A673 (cell line): ENCODE measurements at regions not wholly inside any gene's neighbourhood (a gene's known extent, or its start where the extent isn't known, plus 50 kb on each side); places are given as distances from the start of the nearest gene placed in this dataset.

Source experiments
- BruUV-seq: library from RNA; stranded (reverse); fragments of 400-500 nt; replicated peaks from 2 replicates; lab custom pipeline; 2021; lab: Mats Ljungman, UMichigan
- CTCF ChIA-PET: fragments of 300-600 bp; sonication (Branson Sonifier 250); formaldehyde crosslinking; loops from one replicate; lab custom pipeline; 2022; ENCODE audit warnings: antibody characterized with exemption; lab: Charles Lee
- POLR2A ChIA-PET: fragments of 300-600 bp; sonication (Branson Sonifier 250); formaldehyde crosslinking; loops from one replicate; lab custom pipeline; 2022; ENCODE audit warnings: antibody characterized with exemption; ENCODE audit not compliant: low non-redundant PET; lab: Charles Lee
- DNase-seq: peaks from one replicate; pipeline ENCODE4 v3.0.0-alpha.2; 2015; ENCODE audit warnings: low spot score
- H3K27ac ChIP-seq: fragments of 200-600 bp; sonication (generic); 2 replicates; pipeline ENCODE4 v1.5.1; 2016; ENCODE audit warnings: mixed run types, low read depth, mild to moderate bottlenecking, mixed read lengths, antibody characterized with exemption, low read length; ENCODE audit not compliant: poor library complexity, severe bottlenecking
- H3K27me3 ChIP-seq: fragments of 200-600 bp; sonication (generic); replicated peaks from 2 replicates; pipeline ENCODE4 v1.6.1; 2017; ENCODE audit warnings: mixed run types, low read depth, mild to moderate bottlenecking, mixed read lengths, antibody characterized with exemption, low read length; ENCODE audit not compliant: insufficient read depth, poor library complexity
- H3K36me3 ChIP-seq: fragments of 200-600 bp; sonication (generic); 2 replicates; pipeline ENCODE4 v1.6.1; 2016; ENCODE audit warnings: mixed run types, mild to moderate bottlenecking, mixed read lengths, antibody characterized with exemption, low read length; ENCODE audit not compliant: insufficient read depth, poor library complexity, severe bottlenecking
- H3K4me1 ChIP-seq: fragments of 200-600 bp; sonication (generic); 2 replicates; pipeline ENCODE4 v1.6.1; 2017; ENCODE audit warnings: mixed run types, mild to moderate bottlenecking, mixed read lengths, antibody characterized with exemption, low read length; ENCODE audit not compliant: insufficient read depth, poor library complexity, severe bottlenecking
- H3K4me3 ChIP-seq: fragments of 200-600 bp; sonication (generic); 2 replicates; pipeline ENCODE4 v1.5.1; 2016; ENCODE audit warnings: low read depth, mixed run types, mild to moderate bottlenecking, mixed read lengths, low read length; ENCODE audit not compliant: poor library complexity, severe bottlenecking
- H3K9me3 ChIP-seq: fragments of 200-600 bp; sonication (generic); 2 replicates; pipeline ENCODE4 v1.6.1; 2016; ENCODE audit warnings: mixed run types, low read depth, mild to moderate bottlenecking, mixed read lengths, antibody characterized with exemption, low read length; ENCODE audit not compliant: poor library complexity, severe bottlenecking
- EZH2 ChIP-seq: fragments of 200-600 bp; sonication (generic); IDR thresholded peaks from 2 replicates; pipeline ENCODE4 v1.6.1; 2017; ENCODE audit warnings: borderline replicate concordance, low read depth, mild to moderate bottlenecking, mixed read lengths, antibody characterized with exemption, low read length; ENCODE audit not compliant: poor library complexity, severe bottlenecking
- intact Hi-C: fragments of 100-400 bp; cut with micrococcal nuclease; formaldehyde crosslinking; loops from one replicate; pipeline ENCODE4 v1.10.0; 2022; ENCODE audit not compliant: unreplicated experiment
- TF ChIP-seq, protein P1 (sequence below): fragments of 300-800, 200-600 bp; sonication (generic); conservative IDR thresholded peaks from 2 replicates; pipeline ENCODE4 v1.5.1; 2017; ENCODE audit warnings: low read depth, mild to moderate bottlenecking, antibody characterized with exemption, low read length, moderate library complexity, mixed read lengths

- no peak overlapping the region for H3K27ac ChIP-seq
- intact Hi-C loops = no loop called here
- BruUV-seq = no TSS peak
- TF ChIP-seq EZH2 = no peak
- TF ChIP-seq, protein P1, sequence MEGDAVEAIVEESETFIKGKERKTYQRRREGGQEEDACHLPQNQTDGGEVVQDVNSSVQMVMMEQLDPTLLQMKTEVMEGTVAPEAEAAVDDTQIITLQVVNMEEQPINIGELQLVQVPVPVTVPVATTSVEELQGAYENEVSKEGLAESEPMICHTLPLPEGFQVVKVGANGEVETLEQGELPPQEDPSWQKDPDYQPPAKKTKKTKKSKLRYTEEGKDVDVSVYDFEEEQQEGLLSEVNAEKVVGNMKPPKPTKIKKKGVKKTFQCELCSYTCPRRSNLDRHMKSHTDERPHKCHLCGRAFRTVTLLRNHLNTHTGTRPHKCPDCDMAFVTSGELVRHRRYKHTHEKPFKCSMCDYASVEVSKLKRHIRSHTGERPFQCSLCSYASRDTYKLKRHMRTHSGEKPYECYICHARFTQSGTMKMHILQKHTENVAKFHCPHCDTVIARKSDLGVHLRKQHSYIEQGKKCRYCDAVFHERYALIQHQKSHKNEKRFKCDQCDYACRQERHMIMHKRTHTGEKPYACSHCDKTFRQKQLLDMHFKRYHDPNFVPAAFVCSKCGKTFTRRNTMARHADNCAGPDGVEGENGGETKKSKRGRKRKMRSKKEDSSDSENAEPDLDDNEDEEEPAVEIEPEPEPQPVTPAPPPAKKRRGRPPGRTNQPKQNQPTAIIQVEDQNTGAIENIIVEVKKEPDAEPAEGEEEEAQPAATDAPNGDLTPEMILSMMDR = no peak
- no peaks in the 10 kb centered on the region for H3K36me3 ChIP-seq
- DNase-seq = no peak
- H3K4me1 ChIP-seq = no peaks in the 10 kb centered on the region
- POLR2A ChIA-PET = no interaction called here
- H3K27me3 ChIP-seq = no peaks in the 10 kb centered on the region
- no peak overlapping the region for H3K4me3 ChIP-seq
- H3K9me3 ChIP-seq = no peaks in the 10 kb centered on the region
- CTCF ChIA-PET = no interaction called here
Measured at GRCh38 chr2:12183032-12183645, 436.7 kb downstream of the LPIN1 start.

DNA sequence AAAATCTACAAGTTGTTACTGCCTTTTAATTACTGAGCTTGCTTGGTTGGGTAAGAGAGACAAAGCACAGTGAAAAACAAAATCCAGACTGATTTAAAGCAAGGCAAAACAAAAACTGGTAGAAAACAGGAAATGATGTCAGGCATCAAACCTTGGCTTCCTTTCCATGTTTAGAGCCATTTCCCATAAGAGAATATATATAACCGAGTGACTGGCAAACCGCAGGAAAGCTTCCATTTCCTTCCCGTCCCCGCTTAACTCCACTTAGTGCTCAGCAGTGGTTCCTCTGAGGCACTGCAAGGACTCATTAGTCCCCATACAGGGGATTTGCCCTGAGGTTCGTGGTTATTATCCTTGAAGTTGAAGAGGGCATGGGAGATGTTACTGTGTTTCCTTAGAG lies 446.3 kb downstream of the LPIN1 start:
- TF ChIP-seq EZH2 = no peak
- TF ChIP-seq, protein P1 = no peak
- intact Hi-C loops = no loop called here
- Histone ChIP-seq H3K9me3 (no peaks in the 10 kb centered on the region), H3K4me1 (peaks cover 11% of the 10 kb centered on the region), H3K36me3 (no peaks in the 10 kb centered on the region), H3K27ac (peak overlapping the region; percentile 37), H3K27me3 (no peaks in the 10 kb centered on the region), H3K4me3 (no peak overlapping the region)
- DNase-seq = peak; percentile 79
- BruUV-seq = no TSS peak
- ChIA-PET CTCF (interaction anchor here (1.0 kb wide), 1 partner anchor 525 kb away, joined by 3 read pairs; no protein-coding TSS in a partner anchor), POLR2A (no interaction called here)

DNA sequence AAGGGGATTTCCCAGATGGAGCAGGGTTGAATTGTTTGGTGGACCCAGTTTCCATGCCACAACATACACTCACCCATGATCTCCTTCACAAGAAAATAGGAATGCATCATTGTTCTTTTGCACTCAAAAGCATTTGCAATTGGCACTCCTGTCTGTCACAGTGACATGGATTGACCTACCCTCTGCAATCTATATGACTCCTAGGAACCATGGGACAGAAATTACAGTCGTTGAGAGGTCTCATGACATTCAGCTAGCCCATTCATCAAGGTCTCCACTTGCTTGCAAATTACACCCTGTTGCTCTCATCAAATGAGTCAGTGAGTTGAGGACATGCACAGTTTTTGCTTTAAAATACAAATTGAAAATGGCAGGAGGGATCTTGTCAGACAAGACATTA lies 448.5 kb downstream of the LPIN1 start:
- TF ChIP-seq, protein P1 = no peak
- no peak for TF ChIP-seq EZH2
- no peak for DNase-seq
- ChIA-PET POLR2A (no interaction called here), CTCF (interaction anchor here (0.7 kb wide), 1 partner anchor 365 kb away, joined by 3 read pairs; no protein-coding TSS in a partner anchor)
- H3K4me1 ChIP-seq = peaks cover 11% of the 10 kb centered on the region
- H3K9me3 ChIP-seq = no peaks in the 10 kb centered on the region
- intact Hi-C loops = no loop called here
- no peaks in the 10 kb centered on the region for H3K27me3 ChIP-seq
- no peak overlapping the region for H3K27ac ChIP-seq
- H3K36me3 ChIP-seq = no peaks in the 10 kb centered on the region
- no TSS peak for BruUV-seq
- no peak overlapping the region for H3K4me3 ChIP-seq
